ENCODE measurements at regions not wholly inside any gene's neighbourhood (a gene's known extent, or its start where the extent isn't known, plus 50 kb on each side); places are given as distances from the start of the nearest gene placed in this dataset.

- H3K4me3 Mint-ChIP-seq (ENCODE audit: low read depth, unreplicated experiment), result no peak overlapping the region
- peak overlapping the region; percentile 1 for H3K27ac Mint-ChIP-seq (ENCODE audit: unreplicated experiment)
- TF ChIP-seq CTCF (IDR thresholded peaks at IDR 0.05; ENCODE audit: unreplicated experiment), result no peak
- H3K27me3 Mint-ChIP-seq (ENCODE audit: unreplicated experiment), result no peaks in the 10 kb centered on the region
- H3K9me3 Mint-ChIP-seq (ENCODE audit: low read depth, unreplicated experiment), result peaks cover 10% of the 10 kb centered on the region
- no peak for DNase-seq
- no peaks in the 10 kb centered on the region for H3K36me3 Mint-ChIP-seq (ENCODE audit: insufficient read depth, unreplicated experiment)
- no TSS peak for BruUV-seq (replicated peaks)
- H3K4me1 Mint-ChIP-seq (ENCODE audit: low read depth, unreplicated experiment), result peaks cover 13% of the 10 kb centered on the region
- CTCF ChIA-PET, result interaction anchor here (0.8 to 0.9 kb wide), 2 partner anchors 141 to 475 kb away, joined by 3 to 5 read pairs; no protein-coding TSS in a partner anchor
- intact Hi-C loops (cut with micrococcal nuclease; ENCODE audit: unreplicated experiment), result no loop called here
These were observed 595.8 kb upstream of the NR2F2 start for GRCh38 chr15:95734422-95735316.

GRCh38 chr15:95737060-95737459 is 593.4 kb upstream of the NR2F2 start:
- no peaks in the 10 kb centered on the region for H3K27me3 Mint-ChIP-seq (ENCODE audit: unreplicated experiment)
- H3K27ac Mint-ChIP-seq (ENCODE audit: unreplicated experiment), result no peak overlapping the region
- no peak for DNase-seq
- intact Hi-C loops (cut with micrococcal nuclease; ENCODE audit: unreplicated experiment), result no loop called here
- no peaks in the 10 kb centered on the region for H3K36me3 Mint-ChIP-seq (ENCODE audit: insufficient read depth, unreplicated experiment)
- peaks cover 10% of the 10 kb centered on the region for H3K9me3 Mint-ChIP-seq (ENCODE audit: low read depth, unreplicated experiment)
- H3K4me3 Mint-ChIP-seq (ENCODE audit: low read depth, unreplicated experiment), result no peak overlapping the region
- TF ChIP-seq CTCF (IDR thresholded peaks at IDR 0.05; ENCODE audit: unreplicated experiment), result no peak
- BruUV-seq (replicated peaks), result no TSS peak
- CTCF ChIA-PET, result no interaction called here
- peaks cover 13% of the 10 kb centered on the region for H3K4me1 Mint-ChIP-seq (ENCODE audit: low read depth, unreplicated experiment)

GRCh38 chr15:95739131-95739530 is 591.4 kb upstream of the NR2F2 start:
- no peak for DNase-seq
- H3K27ac Mint-ChIP-seq (ENCODE audit: unreplicated experiment), result no peak overlapping the region
- no peaks in the 10 kb centered on the region for H3K36me3 Mint-ChIP-seq (ENCODE audit: insufficient read depth, unreplicated experiment)
- H3K27me3 Mint-ChIP-seq (ENCODE audit: unreplicated experiment), result no peaks in the 10 kb centered on the region
- H3K9me3 Mint-ChIP-seq (ENCODE audit: low read depth, unreplicated experiment), result peaks cover 15% of the 10 kb centered on the region
- CTCF ChIA-PET, result no interaction called here
- peaks cover 13% of the 10 kb centered on the region for H3K4me1 Mint-ChIP-seq (ENCODE audit: low read depth, unreplicated experiment)
- no peak for TF ChIP-seq CTCF (IDR thresholded peaks at IDR 0.05; ENCODE audit: unreplicated experiment)
- intact Hi-C loops (cut with micrococcal nuclease; ENCODE audit: unreplicated experiment), result no loop called here
- no TSS peak for BruUV-seq (replicated peaks)
- H3K4me3 Mint-ChIP-seq (ENCODE audit: low read depth, unreplicated experiment), result no peak overlapping the region

- Mint-ChIP-seq H3K9me3 (ENCODE audit: low read depth, unreplicated experiment) (peaks cover 9% of the 10 kb centered on the region), H3K4me3 (ENCODE audit: low read depth, unreplicated experiment) (no peak overlapping the region), H3K36me3 (ENCODE audit: insufficient read depth, unreplicated experiment) (no peaks in the 10 kb centered on the region), H3K4me1 (ENCODE audit: low read depth, unreplicated experiment) (no peaks in the 10 kb centered on the region), H3K27ac (ENCODE audit: unreplicated experiment) (no peak overlapping the region), H3K27me3 (ENCODE audit: unreplicated experiment) (no peaks in the 10 kb centered on the region)
- DNase-seq, result no peak
- TF ChIP-seq CTCF (IDR thresholded peaks at IDR 0.05; ENCODE audit: unreplicated experiment), result no peak
- CTCF ChIA-PET, result no interaction called here
- no TSS peak for BruUV-seq (replicated peaks)
- intact Hi-C loops (cut with micrococcal nuclease; ENCODE audit: unreplicated experiment), result no loop called here
These were observed 588.7 kb upstream of the NR2F2 start for GRCh38 chr15:95741830-95742229.

Measured in Calu3 (cell line).